NOMO-1 treated with DMSO at 0.1 percent for 48 hours (cell line): ENCODE measurements at regions not wholly inside any gene's neighbourhood (a gene's known extent, or its start where the extent isn't known, plus 50 kb on each side); places are given as distances from the start of the nearest gene placed in this dataset.

Experiments
- DNase-seq: peaks from one replicate; lab custom pipeline; 2025; ENCODE audit not compliant: unreplicated experiment; lab: John Stamatoyannopoulos, UW

DNA sequence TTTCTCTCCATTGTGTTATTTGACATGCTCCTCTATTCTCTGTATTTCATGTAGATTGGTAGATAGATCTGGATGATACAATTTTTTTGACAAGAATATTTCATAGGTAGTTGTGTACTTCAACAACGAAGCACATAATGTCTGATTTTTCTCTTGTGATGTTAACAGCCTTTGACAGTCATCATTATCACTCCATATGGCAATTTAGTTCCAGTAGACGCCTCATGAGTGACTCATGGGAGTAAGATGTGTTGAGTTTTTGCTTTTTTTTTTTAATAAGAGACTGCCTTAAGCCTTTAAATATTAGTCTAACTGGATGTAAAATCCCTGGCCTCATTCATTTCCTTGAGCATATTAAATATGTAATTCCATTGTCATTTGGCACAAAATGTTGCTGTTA is 123.5 kb upstream of the ZNF32 start:
- no peak for DNase-seq

DNA sequence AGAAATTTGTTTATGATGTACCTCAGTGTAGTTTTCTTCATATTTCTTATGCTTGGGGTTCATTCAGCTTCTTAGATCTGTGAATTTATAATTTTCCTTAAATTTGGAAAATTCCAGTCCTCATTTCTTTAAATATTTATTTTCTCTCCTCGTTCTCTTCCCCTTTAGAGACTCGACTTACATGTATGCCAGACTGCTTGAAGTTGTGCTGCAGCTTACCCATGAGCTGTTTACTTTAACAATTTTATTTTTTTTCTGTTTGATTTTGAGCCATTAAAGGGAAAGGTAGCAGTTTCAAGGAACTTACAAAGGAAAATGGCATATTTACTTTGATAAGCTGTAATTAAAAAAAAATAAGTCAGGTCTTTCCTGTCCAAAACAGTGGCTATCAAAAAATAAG is 123.0 kb upstream of the ZNF32 start:
- DNase-seq: no peak

DNA sequence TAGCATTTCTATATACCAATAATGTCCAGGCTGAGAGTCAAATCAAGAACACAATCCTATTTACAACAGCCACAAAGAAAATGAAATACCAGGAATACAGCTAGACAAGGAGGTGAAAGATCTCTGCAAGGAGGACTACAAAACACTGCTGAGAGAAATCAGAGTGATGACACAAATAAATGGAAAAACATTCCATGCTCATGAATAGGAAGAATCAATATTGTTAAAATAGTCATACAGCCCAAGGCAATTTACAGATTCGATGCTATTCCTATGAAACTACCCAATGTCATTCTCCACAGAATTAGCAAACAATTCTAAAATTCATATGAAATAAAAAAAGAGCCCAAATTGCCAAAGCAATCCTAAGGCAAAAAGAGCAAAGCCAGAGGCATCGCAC is 116.8 kb upstream of the ZNF32 start:
- no peak for DNase-seq

DNA sequence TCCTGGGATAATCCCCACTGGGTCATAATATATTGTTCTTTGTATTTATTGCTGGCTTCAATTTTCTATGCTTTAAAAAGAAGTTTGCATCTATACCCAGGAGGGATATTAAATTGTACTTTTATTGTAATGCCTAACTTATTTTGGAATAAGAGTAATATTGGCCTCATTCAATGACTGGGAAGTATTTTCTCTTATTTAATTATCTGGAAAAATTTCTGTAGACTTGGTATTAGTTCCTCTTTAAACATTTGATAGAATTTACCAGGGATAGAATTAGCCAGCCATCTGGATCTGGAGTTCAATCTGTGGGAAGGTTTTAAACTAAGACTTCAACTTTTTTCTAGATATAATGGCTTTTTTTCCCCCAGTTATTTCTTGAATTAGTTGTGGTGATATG is 115.2 kb upstream of the ZNF32 start:
- DNase-seq: no peak

DNA sequence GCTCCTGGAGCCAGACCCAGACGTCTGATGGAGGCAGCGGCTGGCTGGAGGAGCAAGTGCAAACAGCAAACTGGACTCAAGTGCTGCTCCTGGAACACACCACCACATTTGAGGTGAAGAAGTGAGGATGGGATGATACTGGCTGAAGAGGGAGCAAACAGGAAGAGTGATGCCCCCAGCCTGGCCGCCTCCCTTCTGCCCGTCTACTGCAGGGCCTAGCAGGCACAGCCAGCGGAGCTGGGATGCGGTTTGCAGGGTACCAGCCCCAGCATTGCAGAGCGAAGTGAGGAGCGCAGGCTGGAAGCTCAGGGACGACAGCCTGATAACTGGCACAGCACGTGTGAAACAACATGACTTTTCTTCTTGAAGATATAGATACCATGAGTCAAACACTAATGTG is 111.8 kb upstream of the ZNF32 start:
- no peak for DNase-seq

DNA sequence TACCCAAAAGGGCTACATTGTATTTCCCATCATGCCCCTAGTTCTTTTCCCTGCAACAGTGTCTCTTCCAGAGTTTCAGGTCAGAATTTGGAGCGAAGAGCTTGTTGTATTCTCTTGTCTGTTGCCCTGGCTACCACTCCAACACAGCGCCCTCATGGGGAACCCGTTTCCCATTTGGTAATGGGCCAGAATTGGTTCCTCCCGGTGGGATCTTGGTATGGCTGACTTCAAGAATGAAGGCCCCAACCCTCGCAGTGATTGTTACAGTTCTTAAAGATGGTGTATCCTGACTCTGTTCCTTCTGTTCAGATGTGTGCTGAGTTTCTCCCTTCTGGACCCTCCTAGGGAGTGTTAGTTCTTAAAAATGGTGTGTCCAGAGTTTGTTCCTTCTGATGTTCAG is 110.5 kb upstream of the ZNF32 start:
- DNase-seq: no peak

DNA sequence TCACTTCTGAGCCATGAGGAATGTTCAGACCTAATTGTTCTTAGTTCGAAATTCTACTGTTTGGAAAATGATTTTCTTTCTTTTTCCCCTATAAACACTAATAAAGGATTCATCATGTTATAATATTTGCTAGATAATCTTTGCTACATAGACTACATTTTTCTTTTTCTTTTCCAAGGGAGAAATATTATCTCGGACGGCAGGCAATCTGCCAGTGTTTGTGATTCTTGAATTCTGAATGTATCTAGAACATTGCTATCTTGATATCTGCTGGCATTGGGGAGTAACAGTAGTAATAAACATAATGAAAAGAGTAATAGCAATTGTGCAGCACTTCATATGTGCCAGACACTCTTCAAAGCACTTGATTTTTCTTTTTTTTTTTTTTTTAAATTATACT is 107.7 kb upstream of the ZNF32 start:
- no peak for DNase-seq

DNA sequence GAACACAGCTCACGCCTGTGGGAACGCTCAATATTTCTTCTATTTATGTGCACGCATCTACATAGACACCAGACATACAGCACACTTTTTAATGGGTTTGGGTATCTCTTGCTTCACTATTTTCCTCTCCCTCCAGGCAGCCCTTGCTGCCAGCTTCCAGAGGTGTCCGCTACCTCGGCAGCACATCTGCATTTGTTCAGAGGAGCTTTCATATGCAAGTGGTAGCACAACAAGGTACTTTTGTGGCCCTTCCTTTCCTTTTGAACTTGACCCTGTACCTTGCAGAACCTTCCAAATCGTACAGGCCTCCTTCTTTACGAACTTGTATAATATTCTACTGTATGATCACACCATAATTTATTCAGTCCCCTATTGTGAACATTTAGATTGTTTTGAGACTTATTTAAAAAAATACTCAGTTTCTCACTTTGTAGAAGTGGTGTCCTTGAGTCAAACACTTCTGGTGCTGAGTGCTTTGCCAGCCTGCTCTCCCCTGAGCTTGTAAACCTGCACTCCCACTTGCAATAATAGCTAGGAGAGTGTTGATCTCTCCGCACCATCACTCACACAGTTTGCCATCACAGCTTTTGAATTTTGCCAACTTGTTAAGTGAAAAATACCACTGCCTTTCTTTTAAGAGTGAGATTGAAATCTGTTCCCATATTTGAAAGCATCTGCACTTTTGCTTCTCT is 106.0 kb upstream of the ZNF32 start:
- DNase-seq: no peak

DNA sequence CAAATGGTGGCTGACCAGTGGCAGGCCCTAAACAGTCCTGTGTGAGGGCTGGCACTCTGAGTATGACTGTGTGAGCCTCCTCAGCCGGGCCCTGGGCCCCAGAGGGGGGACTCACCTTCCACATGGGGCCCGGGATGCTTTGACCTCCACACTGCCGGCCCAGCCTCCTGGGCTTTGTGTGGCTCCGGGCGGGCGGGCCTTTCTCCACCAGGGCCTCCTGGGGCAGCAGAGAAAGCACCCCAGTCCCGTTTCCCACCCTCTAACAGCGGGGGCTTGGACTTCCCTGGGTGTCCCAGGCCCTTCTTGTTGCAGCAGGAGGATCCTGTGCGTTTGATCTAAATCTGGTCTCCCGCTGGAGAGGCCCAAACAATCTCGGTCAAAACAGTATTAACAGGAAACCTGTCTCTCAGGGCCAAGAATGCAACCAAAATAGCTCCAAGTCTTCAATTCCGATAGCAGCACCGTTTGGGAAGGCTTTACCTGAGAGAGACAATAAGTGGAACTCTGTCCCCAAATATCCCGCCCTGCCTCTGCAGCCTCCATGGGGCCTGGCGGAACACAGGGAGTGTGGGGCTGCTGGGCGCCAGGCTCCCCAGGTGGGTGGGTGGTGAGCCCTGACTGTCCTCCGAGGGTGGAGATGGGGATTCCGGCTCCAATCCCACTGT is 104.8 kb upstream of the ZNF32 start:
- no peak for DNase-seq

DNA sequence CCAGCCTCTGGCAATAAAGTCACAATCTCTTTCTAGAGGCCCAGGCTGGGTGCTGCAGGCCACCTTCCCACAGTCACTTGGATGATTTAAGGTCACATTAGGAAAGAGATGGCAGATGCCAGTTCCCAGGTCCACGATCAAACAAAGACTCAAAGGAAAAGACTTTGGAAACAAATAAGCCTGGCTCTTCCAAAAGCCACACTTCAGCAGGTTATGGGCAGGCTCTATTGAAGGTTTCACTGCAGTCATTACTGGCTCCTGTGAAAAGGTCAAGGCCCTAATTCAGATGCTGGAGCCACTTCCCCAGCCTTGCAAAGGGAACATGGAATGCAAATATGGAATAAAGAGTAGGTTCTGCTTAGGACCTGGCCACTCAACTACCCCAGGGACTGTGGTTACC is 104.0 kb upstream of the ZNF32 start:
- DNase-seq: no peak

DNA sequence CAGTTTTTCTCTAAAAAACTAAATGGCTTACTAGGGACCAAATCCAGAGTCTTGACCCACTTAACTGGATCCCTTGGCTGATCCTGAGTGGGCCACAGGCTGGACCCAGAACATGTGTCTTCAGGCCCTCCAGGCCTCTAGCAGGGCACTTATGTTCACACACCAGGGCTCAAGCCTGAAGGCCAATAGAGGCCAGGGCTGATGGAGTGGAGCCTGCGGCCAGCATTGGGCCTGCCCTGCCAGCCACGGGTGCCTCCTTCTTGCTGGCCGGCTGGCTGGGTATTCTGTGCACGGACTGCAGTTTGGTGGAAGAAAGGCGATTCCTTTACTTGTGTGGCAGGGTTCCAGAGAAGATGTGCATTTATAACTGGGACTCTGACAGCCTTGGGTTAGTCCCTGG is 103.0 kb upstream of the ZNF32 start:
- DNase-seq: no peak

DNA sequence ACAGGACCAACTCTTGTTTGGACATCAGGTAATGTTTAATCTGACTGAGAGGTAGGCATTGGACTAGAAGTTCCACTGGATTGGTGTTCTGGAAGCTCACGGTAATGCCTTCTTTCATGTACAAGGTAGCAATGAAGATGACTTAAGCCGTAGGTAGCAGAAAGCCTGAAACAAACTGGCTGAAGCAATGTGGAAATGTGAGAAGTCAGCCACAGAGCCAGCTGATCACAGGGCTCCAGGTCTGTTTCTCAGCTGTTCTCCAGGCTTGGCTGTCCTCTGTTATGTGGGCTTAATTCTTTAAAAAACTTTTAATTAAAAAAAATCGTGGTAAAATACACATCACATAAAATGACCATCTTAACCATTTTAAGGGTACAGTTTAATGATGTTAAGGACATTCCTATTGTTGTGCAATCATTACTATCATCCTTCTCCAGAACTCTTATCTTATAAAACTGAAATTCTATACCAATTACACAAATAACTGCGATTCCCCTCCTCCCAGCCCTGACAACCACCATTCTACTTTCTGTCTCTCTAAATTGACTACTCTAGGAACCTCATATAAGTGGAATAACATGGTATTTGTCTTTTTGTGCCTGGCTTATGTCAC is 101.4 kb upstream of the ZNF32 start:
- DNase-seq: no peak

DNA sequence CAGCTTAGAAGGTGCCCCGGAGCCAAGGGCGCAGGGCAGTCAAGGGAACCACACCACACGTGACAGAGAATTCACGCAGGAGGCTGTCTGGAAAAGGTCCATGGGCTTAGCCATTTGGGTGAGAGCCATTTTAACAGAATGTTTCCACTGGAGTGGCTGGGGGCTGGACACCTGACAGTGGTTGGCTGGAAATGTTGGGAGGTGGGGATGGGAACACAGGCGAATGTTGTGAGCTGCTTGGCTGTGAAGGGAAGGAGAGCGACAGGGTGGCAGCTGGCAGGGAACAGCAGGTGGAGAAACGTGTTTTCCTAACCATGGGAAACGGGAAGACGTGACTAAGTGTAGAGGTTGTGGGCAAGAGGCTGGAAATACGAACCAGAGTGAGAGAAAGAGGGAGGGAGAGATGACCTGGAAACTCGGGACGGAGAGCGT is 100.5 kb upstream of the ZNF32 start:
- no peak for DNase-seq

DNA sequence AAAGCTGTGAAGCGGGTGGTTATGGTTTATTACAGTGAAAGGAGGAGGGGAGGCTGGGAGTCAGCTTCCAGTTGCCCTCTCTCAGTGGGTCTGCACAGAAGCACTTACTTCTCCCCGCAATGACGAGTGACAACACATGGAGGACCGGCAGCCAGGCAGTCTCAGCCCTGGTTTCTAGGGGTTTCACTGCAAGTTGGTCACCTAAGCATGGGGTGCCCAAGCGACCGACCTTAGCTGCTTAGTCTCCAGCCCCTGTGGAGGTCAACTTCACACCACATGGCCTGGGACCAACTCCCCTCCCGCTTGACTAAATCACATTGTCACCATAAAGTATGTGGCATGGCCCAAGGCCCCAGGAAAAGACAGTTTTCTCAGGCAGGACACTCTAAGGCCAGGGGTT is 99.9 kb upstream of the ZNF32 start:
- DNase-seq: no peak

DNA sequence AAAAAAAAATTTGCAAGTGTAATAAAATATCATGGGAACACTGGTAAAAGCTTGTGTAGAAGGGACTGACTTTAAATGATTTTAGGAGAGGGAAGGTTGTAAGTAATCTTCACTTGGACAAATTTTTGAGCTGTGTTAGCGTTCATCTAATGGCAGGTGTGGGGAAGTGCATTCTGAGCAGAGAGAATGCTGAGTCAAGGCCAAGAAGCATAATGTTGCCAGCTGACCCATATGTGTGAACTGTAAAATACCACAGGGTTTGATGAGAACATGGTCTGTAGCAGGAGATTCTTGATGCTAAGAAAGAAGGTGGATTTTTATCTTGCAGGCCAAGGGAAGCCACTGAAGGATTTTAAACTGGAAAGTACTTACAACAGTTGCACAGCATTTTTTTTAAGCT is 98.2 kb upstream of the ZNF32 start:
- DNase-seq: no peak

DNA sequence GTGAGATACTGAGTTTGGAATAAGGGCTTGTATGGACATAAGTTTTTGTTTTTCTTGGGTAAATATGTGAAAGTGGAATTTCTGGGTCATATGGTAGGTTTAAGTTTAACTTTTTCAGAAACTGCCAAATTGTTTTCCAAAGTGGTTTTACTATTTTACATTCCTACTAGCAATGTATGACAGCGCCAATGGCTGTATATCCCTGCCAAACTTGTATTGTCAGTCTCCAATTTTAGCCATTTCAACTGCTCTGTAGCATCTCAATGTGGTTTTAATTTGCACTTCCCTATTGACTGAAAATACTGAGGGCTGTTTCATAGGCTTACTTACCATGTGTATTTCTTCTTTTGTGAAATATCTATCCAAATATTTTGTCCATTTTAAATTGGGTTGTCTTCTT is 90.5 kb upstream of the ZNF32 start:
- DNase-seq: no peak

DNA sequence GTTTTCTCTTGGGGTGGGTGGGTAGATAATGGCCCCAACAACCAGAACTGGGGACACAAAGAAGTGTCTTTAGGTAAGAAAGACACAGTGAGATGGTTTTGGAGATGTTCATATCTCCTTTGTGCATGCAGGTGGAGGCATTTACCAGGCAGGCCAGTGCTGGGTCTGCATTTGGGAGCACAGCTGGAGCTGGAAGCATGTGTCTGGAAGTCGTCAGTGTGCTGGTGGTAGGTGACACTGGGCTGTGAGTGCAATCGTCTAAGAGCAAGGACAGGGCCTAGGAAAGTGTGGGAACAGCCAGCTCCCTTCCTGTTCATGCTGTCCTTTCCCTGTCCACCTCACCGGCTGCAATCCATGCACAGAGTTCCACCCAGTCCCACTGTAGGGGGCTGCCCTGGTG is 88.3 kb upstream of the ZNF32 start:
- no peak for DNase-seq

DNA sequence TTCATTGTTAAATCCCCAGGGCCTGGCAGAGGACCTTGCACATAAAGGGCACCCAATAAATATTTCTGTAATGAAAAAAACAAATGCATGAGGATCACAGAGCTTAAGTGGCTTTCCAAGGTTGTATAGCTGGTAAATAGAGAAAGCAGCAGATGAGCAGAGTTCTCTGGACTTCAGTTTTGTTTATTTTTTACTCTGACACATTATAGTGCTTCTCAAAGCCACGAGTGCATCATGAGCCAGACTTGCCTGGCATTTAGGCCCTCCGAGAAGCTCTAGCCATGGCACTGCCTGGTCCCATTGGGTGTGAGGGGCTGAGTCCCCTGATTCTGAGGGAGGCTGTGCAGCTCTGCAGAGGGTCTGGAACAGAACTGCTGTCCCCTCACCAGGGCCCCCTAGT is 87.2 kb upstream of the ZNF32 start:
- no peak for DNase-seq

DNA sequence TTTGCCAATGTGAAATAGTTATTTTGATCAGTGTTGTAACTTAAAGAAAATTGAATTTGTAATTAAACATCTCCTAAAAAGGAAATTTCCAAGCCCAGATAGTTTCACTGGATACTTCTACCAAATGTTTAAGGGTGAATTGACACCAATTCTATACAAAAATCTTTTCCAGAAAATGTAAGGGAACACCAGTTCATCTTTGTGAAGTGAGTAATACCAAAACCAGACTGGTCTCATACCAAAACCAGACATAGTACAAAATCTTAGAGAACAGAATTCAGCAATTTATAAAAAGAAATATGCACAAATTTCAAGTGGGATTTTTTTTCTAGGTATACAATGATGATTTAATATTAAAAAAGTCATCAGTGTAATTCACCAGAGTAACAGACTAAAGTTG is 86.0 kb upstream of the ZNF32 start:
- DNase-seq: no peak

DNA sequence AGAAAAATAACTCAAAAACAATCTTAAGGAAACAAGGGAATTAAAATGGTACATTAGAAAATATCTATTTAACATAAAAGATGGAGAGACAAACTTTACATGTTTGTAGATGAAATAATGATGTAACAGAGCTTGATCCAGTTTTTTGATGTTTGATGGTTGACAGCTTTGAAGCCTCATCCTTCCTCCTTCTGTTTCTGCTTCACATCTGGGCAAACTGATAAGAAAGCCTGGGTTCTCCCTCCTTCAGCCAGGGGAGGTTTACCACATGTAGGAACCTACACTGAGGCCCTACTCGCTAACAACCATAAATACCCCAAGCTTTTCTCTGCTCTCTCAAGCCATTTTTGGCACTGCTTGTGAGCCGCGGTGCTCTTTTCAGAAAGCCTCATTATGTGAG is 82.8 kb upstream of the ZNF32 start:
- no peak for DNase-seq

DNA sequence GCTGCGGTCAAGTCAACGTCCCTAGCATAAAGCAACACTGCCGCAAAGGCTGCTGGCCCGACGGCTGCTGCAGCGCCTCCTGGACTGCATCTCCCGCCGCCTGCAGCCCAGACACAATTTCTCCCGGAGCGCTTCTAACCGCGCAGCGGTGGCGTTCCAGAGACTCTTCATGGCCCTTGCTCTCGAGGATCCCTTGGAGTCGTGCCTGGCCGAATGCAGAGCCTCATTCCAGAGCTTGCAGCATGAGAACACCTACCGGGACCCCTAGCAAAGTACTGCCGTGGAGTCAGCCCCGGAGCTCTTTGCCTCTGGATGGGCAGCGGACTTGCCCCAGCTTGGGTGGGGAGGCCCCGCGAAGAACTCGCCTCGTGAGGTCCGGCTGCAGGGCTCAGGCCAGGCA is 79.7 kb upstream of the ZNF32 start:
- no peak for DNase-seq

DNA sequence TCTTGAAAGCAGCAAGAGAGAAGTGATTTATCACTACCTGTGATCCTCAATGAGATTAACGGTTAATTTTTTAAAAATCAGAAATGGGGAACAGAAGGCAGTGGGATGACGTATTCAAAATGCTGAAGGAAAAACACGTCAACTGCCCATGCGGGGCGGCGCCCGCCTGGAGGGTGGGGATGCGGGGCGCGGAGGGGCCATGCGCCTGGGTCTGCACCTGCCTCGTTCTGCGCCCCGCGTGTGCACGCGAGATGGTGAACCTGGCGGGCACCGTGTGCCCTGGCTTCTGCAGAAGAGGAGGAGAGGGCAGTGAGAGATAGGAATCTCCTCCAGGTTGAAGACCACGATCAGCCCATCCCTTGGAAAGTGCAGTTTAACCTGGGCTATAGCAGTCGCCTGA is 79.3 kb upstream of the ZNF32 start:
- no peak for DNase-seq

DNA sequence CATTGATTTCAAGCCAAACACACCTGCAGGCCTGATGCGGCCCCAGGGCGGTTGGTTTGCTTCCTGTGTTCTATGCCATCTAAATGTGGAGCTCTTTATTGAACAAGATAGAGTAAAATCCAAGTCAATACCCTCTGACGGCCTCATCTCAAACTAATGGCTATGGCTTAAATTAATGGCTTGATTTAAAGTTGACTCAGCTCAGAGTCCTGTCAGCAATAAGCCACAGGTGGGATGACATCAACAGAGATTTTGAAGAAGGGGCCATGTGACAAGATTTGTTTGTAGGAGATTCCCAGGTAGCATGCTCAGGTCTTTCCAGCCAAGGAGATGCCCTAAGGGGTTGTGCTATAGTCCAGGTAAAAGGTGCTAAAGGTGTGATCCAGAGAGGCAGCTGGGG is 66.7 kb upstream of the ZNF32 start:
- no peak for DNase-seq
